ENCODE measurements at regions not wholly inside any gene's neighbourhood (a gene's known extent, or its start where the extent isn't known, plus 50 kb on each side); places are given as distances from the start of the nearest gene placed in this dataset.

- no peak for DNase-seq
- intact Hi-C loops (cut with DNase I) = no loop called here
Observed at GRCh38 chr10:4333459-4333894, 492.5 kb upstream of the AKR1E2 start.

- intact Hi-C loops (cut with DNase I) = no loop called here
- DNase-seq = no peak
Observed at GRCh38 chr10:4332764-4333458, 493.1 kb upstream of the AKR1E2 start.

GRCh38 chr10:4331150-4331549, 494.9 kb upstream of the AKR1E2 start:
- intact Hi-C loops (cut with DNase I) = no loop called here

GRCh38 chr10:4330636-4331035, 495.4 kb upstream of the AKR1E2 start:
- intact Hi-C loops (cut with DNase I) = no loop called here
- DNase-seq = no peak

More at GRCh38 chr10:4331150-4331549, 494.9 kb upstream of the AKR1E2 start:
- DNase-seq = no peak

GRCh38 chr10:4329225-4329624, 496.8 kb upstream of the AKR1E2 start:
- intact Hi-C loops (cut with DNase I) = no loop called here
- DNase-seq = no peak

GRCh38 chr10:4326647-4327046, 499.4 kb upstream of the AKR1E2 start:
- no peak for DNase-seq
- intact Hi-C loops (cut with DNase I) = no loop called here

- intact Hi-C loops (cut with DNase I) = no loop called here
- DNase-seq = no peak
Observed at GRCh38 chr10:4319870-4320367, 506.1 kb upstream of the AKR1E2 start.

- DNase-seq = peak in 4 of 10 donors; percentile 13 to 85 (median 26)
- intact Hi-C loops (cut with DNase I) = no loop called here
Observed at GRCh38 chr10:4316161-4316810, 509.7 kb upstream of the AKR1E2 start.

GRCh38 chr10:4315551-4315950, 510.5 kb upstream of the AKR1E2 start:
- no peak for DNase-seq
- intact Hi-C loops (cut with DNase I) = no loop called here

GRCh38 chr10:4313051-4313450, 513.0 kb upstream of the AKR1E2 start:
- DNase-seq = no peak
- intact Hi-C loops (cut with DNase I) = no loop called here

- intact Hi-C loops (cut with DNase I) = no loop called here
Observed at GRCh38 chr10:4312051-4312835, 513.8 kb upstream of the AKR1E2 start.

GRCh38 chr10:4310172-4310571, 515.8 kb upstream of the AKR1E2 start:
- no peak for DNase-seq
- intact Hi-C loops (cut with DNase I) = no loop called here

More at GRCh38 chr10:4312051-4312835, 513.8 kb upstream of the AKR1E2 start:
- DNase-seq = no peak

- DNase-seq = no peak
- intact Hi-C loops (cut with DNase I) = no loop called here
Observed at GRCh38 chr10:4307910-4308309, 518.1 kb upstream of the AKR1E2 start.

GRCh38 chr10:4306871-4307270, 519.1 kb upstream of the AKR1E2 start:
- no peak for DNase-seq
- intact Hi-C loops (cut with DNase I) = no loop called here

GRCh38 chr10:4303045-4303444, 518.0 kb upstream of the KLF6 start:
- intact Hi-C loops (cut with DNase I) = no loop called here
- DNase-seq = no peak

- intact Hi-C loops (cut with DNase I) = no loop called here
- DNase-seq = no peak
Observed at GRCh38 chr10:4301291-4302045, 516.5 kb upstream of the KLF6 start.

GRCh38 chr10:4296161-4296560, 511.2 kb upstream of the KLF6 start:
- DNase-seq = no peak
- intact Hi-C loops (cut with DNase I) = no loop called here

- DNase-seq = no peak
- intact Hi-C loops (cut with DNase I) = no loop called here
Observed at GRCh38 chr10:4294996-4295792, 510.2 kb upstream of the KLF6 start.

GRCh38 chr10:4294271-4294670, 509.3 kb upstream of the KLF6 start:
- DNase-seq = no peak
- intact Hi-C loops (cut with DNase I) = no loop called here

GRCh38 chr10:4291990-4292389, 507.0 kb upstream of the KLF6 start:
- intact Hi-C loops (cut with DNase I) = no loop called here
- no peak for DNase-seq
